Jurkat, Clone E6-1 (cell line): ENCODE measurements at regions not wholly inside any gene's neighbourhood (a gene's known extent, or its start where the extent isn't known, plus 50 kb on each side); places are given as distances from the start of the nearest gene placed in this dataset.
A peak's percentile ranks its signal among the peaks of the same experiment; 100 is the strongest.
"Not testable (repeated sequence)": the region's sequence is repeated elsewhere in the genome, so short reads cannot be mapped to it uniquely, and the experiment has no call there.

ENCODE experiments used
- DNase-seq: peaks from one replicate; pipeline ENCODE4 v3.0.0-alpha.2; 2011; ENCODE audit warnings: low read depth, low spot score
- H3K4me3 ChIP-seq: 2 replicates; pipeline ENCODE4 v1.5.1; 2011; ENCODE audit warnings: mild to moderate bottlenecking, low read length, control low read depth, moderate library complexity

DNA sequence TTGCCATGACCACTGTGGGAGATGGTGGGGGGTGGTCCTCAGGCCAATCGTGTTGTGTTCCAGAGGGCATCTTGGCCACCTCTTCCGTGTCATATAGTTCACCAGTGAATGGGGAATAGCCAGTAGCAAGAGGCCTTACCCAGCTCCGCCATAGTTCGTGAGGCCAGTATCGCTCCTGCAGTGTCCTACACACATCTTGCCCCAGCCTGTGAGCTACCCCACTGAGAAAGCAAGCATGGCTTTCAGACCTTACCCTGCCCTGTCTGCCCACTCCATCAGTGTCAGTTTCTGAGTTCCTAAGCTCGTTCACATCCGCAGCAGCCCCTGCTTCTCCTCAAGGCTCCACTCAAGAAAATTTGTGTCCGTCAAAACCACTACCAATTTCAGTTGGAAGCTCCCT, 586.0 kb upstream of the PABPC5 start:
- not testable (repeated sequence) for DNase-seq, H3K4me3 ChIP-seq

DNA sequence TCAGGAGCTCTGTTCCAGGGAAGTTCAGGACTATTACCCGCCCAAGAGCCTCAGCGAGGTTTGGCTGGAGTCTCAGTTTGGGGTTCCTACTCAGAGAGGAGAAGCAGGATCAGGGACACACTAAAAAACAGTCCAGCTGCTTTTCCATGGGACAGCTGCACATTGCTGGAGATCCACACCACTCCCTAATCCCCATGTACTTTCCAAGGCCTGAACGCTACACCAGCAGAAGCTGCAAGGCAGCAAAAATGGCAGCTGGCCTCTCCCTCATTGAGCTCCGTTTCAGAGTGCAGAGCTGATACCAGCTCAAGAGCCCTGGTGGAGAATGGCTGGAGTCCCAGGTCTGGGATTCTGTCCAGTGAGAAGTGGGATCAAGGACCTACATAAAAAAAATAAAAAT, 551.2 kb upstream of the PABPC5 start:
- no peak overlapping the region for H3K4me3 ChIP-seq
- DNase-seq, result no peak

DNA sequence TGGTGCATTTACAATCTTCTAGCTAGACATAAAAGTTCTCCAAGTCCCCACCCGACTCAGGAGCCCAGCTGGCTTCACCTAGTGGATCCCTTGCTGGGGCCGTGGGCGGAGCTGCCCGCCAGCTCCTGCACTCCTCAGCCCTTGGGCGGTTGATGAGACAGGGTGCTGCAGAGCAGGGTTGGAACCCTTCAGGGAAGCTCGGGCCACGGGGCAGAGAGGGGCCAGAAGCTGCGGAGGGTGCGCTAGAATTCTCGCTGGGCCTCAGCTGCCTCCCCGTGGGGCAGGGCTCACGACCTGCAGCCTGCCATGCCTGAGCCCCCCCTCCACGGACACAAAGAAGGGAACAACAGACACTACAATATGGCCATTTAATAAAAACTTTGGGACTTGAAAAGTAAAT, 519.8 kb upstream of the PABPC5 start:
- DNase-seq, H3K4me3 ChIP-seq: not testable (repeated sequence)

DNA sequence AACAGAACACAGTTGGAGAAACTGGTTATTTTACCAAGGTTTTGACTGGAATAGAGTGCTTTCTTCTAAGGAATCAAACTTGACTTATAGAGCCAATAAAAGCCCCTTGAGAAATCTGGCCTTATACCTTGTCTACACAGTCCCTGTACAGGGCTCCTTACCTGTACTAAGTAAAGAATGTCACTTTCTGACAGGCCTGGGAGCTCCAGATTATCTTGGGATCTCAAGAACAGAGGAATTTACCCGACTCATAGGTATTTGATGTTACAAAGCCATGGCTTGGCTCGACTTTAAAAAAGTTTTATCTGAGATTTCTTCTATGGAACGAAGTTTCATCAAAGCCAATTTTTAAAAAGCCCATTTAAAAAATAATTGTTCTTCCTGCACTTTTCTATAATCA, 487.8 kb upstream of the PABPC5 start:
- not testable (repeated sequence) for DNase-seq, H3K4me3 ChIP-seq

DNA sequence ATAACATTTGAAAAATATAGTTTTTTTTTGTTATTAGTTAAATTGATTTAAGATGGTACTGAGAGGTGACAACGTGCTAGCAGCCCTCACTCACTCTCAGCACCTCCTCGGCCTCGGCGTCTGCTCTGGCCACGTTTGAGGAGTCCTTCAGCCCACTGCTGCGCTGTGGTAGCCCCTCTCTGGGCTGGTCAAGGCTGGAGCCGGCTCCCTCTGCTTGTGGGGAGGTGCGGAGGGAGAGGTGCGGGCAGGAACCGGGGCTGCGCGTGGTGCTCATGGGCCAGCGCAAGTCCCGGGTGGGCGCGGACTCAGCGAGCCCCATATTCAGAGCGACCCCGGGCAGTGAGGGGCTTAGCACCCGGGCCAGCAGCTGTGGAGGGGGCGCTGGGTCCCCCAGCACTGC, 439.4 kb upstream of the PABPC5 start:
- not testable (repeated sequence) for DNase-seq, H3K4me3 ChIP-seq

DNA sequence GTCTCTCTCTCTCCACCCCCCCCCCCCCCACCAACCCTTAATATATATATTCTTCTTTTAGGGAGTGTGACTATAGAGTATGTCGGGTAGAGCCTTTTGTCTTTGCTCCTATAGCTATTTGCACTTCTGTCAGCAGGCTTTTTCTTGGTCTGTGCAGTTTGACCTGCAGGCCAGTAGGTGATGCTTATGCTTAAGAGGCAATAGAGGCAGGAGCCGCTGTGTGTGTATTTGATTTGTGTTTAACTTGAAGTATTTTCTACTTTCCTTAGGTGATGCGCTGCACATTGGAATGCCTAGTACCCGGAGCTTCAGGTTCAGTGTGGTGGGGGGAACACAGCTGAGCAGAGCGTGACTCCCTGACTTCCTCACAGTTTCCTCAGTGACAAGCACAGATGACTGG, 416.5 kb upstream of the PABPC5 start:
- not testable (repeated sequence) for H3K4me3 ChIP-seq, DNase-seq

DNA sequence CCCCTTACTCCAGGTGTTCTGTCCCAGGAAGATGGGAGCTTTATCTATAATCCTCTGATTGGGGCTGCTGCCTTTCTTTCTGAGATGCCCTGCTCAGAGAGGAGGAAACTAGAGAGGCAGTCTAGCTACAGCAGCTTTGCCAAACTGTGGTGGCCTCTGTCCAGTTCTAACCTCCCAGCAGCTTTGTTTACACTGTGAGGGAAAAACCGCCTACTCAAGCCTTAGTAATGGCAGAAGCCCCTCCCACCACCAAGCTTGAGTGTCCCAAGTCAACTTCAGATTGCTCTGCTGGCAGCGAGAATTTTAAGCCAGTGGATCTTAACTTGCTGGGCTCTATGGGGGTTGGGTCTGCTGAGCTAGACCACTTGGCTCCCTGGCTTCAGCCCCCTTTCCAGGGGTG, 394.9 kb upstream of the PABPC5 start:
- H3K4me3 ChIP-seq, result no peak overlapping the region
- no peak for DNase-seq

DNA sequence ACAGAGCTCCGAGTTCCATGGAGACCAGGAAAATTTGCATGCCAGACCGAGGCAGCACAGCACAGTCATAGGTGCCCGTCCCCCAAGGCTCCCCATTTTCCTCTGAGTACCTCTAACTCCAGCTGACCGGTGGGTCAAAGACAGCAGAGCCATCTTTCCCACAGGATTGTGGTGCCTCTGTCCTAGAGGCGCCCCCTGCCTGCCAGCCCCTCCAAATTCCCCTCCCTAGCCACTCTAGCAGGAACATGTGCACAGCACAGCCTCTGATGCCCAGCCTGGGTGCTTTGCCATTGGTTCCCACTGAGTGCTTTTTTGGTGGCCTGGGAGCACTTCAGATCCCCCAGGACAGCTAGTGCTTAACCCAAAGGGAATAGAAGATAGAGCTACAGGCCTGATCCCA, 368.5 kb upstream of the PABPC5 start:
- no peak for DNase-seq
- H3K4me3 ChIP-seq, result no peak overlapping the region

DNA sequence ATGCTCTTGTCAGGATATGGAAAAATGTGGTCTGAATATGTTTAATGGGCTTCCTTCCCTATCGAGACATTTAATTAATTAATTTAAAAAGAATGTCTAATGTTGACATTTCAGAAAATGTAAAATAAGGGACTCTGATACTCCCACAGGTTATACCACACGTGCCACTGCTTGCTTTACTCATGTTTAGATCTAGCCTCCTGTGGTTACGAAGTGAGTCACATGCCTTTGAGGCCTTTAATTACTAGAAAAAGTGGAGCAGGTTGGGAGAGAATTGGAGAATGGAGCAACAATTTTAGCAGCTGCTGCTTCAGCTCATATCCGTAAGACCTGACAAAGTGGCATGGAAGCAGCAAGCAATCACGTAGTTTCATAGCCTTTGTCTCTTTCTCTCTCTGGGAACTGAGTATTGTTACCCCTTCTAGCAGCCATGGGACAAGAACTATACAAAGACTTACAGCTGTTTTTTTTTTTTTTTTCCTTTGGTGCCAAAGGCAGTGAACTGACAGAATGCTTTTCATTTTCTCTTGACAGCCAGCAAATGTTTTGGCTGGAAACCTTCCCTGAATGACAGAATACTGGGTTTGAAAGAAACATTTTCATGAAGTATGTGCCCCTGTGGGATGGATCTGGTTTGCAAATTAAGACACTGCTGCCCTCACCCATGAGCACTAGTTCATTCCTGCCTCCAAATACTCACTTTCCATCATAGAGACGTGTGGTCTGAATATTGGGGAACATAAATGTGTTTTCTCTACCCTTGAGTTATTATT, 355.1 kb upstream of the PABPC5 start:
- H3K4me3 ChIP-seq, result no peak overlapping the region
- no peak for DNase-seq

DNA sequence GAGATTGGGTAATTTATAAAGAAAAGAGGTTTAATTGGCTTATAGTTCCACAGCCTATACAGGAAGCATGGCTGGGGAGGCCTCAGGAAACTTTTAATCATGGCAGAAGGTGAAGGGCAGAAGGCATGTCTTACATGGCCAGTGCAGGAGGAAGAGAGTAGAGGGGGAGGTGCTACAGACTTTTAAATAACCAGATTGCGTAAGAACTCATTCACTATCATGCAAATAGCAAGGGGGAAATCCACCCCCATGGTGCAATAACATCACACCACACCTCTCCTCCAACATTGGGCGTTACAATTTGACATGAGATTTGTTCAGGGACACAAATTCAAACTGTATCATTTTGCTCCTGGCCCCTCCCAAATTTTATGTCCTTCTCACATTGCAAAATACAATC, 353.8 kb upstream of the PABPC5 start:
- no peak overlapping the region for H3K4me3 ChIP-seq
- DNase-seq, result no peak

DNA sequence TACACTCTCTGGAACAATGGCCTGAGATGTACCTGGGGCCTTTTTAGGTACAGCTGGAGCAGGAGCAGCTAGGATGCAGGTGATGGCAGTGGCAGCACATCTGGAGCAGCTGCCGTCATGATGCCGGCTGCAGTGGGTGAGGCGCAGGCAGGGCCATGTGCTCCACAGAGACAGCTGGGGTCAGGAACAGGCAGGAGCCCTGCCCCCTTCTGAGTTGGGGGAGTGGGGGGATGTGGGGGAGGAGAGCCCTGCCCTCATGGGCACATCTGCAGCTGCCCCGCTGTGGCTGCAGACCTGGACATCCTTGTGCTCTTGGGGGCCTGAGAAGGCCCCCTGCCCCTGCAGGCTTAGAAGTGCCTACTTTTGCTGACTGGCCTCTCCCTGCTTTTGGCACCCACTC, 352.8 kb upstream of the PABPC5 start:
- no peak overlapping the region for H3K4me3 ChIP-seq
- DNase-seq, result no peak

DNA sequence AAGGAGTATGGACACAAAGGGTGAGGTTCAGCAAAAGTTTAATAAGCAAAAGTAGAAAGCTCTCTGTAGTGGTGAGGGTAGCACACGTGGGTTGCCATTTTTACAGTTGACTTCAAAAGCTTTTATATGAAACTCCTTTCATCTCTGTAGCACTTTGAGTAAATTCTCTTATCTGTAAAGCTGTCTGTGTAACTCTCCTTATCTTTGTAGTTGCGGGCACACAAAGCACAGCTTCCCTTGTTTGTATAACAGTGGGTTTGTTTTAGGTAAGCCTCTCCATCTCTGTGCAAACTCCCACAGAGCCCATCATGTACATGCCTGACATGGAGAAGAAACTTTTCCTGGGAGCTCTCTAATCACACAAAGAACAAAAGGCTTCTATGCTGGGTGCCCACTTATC, 325.9 kb upstream of the PABPC5 start:
- H3K4me3 ChIP-seq, result no peak overlapping the region
- DNase-seq, result peak; percentile 1

DNA sequence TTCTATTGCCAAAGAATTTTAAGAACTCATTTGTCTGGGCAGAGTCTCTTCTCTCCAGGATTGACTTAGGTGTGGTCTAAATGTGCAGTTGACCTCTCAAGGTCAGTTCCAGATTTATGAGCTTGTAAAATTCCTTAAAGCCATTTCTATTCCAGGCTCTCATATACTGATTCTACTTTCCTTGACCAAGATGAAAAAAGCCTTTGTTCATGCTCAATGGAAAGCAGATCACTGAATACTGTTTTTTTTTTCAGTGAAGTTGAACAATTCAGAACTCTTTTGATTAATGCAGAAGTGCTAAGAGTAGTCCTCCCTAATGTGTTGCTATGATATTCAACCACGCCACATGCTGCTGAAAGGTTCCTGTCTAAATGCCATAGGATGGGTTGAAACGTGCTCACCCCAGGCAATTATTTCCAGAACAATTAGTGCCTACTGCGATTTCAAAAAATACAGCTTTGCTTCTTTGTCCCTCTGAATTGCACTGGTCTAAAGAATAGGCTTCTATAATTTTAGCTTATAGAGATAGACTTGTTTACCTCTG, 312.4 kb upstream of the PABPC5 start:
- no peak overlapping the region for H3K4me3 ChIP-seq
- no peak for DNase-seq

DNA sequence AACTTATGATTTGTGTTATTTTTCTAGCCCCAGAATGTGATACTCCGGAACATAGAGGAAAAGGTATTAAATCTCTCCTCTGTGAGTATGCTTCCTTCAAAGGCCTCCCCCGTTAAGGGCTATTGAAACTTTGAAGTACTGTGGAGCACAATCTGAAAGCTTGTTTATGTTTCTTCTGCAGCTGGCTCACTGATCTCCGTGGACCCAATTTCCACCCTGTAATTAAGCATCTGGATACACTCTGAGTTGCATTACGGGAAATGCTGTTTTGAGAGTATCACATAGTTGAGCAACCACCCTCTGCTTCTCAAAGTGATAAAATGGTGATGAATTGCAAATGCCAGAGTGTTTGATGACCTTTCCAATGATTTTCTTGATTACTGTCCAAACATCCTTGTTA, 296.8 kb upstream of the PABPC5 start:
- no peak for DNase-seq
- no peak overlapping the region for H3K4me3 ChIP-seq
